ENCODE measurements at regions not wholly inside any gene's neighbourhood (a gene's known extent, or its start where the extent isn't known, plus 50 kb on each side); places are given as distances from the start of the nearest gene placed in this dataset.
"Not testable (repeated sequence)": the region's sequence is repeated elsewhere in the genome, so short reads cannot be mapped to it uniquely, and the experiment has no call there.

DNA sequence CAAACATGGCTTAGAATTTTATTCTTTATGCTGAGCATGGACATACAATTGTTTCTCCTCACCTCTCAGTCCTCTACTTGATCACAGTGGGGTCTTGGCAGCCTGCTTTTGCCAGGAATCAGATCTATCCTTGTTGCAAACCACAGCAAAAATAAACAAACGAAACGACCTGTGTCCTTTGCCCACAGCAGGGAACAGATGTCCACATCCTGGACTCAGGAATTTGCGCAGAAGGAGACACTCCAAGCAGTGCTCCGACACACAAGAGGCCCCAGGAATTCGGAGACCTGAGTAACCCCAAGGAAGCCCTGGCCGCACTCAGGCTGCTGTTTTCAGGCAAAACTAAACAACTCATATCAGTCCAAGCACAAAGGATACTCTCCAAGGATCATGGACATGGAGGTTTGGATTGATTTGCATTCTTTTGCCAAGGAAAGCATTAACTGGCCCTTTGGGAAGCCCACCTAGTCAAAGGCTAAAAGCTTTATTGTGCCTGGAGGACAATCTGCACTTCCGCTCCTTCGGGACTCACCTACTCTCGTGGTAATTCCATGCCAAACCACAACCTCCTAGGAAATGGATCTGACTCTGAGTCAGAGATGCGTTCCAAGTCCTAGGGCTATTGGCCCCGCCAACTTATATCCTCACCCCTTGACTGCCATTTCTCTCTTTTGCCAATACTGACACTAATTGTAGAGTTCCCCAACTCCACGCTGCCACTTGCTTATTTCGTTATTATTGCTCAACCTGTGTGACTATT is 271.1 kb upstream of the CDH11 start:
- DNase-seq, result no peak

- no peak for DNase-seq
Observed at GRCh38 chr16:65388592-65388991, 266.7 kb upstream of the CDH11 start.

DNA sequence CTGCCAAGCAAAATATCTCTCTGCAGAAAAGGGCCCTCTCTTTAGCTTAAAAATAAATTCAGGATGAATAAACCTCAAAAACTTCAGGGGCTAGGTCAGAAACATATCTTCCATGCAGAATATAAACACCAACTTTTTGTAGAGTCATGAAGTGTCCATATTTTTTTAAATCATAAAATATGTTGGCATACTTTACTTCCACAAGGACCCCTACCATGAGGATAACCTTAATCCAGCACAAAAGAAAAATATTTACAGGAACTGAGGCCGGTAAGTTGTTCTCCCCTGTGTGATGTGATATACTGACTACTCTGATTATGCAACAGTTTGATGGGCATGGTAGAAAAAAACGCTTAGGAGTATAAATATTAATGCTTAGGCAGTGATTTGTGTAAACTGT is 264.8 kb upstream of the CDH11 start:
- DNase-seq, result no peak

- no peak for DNase-seq
Observed at GRCh38 chr16:65384441-65384840, 262.6 kb upstream of the CDH11 start.

- DNase-seq, result no peak
Observed at GRCh38 chr16:65377195-65377594, 255.3 kb upstream of the CDH11 start.

- no peak for DNase-seq
Observed at GRCh38 chr16:65376601-65377000, 254.7 kb upstream of the CDH11 start.

DNA sequence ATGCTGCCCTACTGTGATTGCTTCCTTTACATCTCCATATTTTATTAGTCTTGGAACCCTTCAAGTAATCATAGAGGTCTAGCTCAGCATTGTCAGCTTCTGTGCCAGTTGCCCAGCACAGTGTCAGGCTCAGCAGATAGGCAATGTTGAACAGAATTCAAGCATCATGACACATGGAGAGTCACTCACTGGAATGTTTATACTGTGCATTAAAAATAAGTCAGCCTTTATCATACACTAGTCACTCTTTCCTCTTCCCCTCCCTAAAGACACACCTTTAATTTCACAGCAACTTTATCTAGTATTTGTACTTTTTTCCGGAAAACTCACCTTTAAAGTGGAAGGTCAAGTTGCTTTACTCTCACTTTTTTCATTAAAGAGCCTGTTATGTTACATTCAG is 253.8 kb upstream of the CDH11 start:
- no peak for DNase-seq

DNA sequence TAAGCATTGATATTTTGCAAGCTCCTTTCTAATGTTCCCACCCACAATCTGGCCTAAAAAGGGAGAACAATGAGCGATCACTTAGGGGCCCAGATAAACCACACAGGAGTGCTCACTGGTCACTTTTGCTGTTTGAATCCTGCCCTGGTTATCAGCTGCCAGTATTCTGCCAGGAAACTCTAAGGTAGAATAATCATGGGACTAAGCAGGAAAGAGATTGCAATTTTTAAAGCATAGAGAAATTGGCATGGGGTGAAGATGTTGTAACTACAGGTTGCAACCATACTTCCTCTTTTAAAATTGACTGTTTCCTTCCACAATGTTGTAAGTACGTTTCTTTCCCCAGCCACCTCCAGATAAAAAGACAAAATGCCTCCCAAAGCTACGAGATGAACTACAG is 251.2 kb upstream of the CDH11 start:
- no peak for DNase-seq

- DNase-seq, result no peak
Observed at GRCh38 chr16:65372171-65372570, 250.3 kb upstream of the CDH11 start.

DNA sequence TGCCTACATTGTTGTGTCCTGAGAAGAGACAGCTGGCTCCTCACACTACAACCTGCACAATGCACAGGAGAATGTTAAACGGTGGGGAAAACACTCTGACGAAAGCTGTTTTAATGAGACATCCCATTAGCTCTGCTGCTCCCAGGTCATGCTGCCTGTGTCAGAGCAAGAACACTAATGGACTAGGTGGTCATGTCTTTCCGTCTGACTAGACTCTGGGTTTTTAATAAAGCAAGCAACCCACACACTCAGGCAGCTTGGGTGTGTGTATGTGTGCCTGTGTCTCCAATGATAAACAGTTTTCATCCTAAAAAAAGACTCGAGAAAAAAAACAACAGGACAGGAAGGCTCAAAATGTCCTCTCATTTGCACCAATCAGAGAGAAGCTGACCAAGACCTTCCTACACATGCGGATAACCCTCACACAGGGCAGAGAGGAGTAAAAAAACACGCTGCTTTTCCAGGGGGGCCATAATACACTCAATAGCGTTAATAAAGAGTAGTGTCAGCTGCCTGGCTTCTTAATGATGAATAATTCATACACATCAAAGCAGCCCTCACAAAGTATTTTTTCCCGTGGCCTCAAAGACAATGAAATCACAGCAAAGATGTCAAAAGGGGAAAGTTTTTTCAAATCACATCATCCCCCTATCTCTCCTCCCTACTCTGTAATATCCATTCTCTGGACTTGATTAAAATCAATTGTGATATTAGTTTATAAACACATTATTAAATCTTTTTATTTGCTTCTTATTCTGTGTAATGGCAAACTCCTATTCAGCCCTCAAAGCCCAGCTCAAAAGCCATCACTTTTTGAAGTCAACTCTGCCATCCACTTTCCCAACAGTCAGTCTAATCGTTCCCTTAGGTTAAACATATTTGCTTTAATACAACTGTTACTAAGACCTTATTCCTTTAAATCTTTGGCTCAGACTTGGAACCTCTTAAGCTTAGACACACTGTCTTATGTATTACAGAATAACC is 244.2 kb upstream of the CDH11 start:
- no peak for DNase-seq

DNA sequence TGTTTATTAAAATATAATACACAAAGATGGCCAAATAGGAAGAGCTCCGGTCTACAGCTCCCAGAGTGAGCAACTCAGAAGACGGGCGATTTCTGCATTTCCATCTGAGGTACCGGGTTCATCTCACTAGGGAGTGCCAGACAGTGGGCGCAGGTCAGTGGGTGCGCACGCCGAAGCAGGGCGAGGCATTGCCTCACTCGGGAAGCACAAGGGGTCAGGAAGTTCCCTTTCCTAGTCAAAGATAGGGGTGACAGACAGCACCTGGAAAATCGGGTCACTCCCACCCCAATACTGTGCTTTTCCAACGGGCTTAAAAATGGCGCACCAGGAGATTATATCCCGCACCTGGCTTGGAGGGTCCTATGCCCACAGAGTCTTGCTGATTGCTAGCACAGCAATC is 234.9 kb upstream of the CDH11 start:
- not testable (repeated sequence) for DNase-seq

DNA sequence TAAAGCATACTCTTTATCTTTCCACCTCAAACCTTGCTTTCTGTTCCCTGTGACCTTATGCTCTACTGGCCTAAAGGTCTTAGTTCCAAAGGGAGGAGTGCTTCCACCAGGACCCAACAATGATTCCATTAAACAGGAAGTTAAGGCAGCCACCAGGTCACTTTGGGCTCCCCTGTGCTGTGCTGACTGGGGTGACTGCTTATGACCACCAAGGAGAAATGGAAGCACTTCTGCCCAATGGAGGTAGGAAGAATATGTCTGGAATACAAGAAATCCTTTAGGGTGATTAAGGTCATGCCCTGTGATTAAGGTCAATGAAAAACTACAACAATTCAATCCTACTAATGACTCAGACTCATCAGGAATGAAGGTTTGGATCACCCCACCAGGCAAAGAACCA is 233.8 kb upstream of the CDH11 start:
- DNase-seq, result no peak

- DNase-seq, result no peak
Observed at GRCh38 chr16:65353183-65353582, 231.3 kb upstream of the CDH11 start.

DNA sequence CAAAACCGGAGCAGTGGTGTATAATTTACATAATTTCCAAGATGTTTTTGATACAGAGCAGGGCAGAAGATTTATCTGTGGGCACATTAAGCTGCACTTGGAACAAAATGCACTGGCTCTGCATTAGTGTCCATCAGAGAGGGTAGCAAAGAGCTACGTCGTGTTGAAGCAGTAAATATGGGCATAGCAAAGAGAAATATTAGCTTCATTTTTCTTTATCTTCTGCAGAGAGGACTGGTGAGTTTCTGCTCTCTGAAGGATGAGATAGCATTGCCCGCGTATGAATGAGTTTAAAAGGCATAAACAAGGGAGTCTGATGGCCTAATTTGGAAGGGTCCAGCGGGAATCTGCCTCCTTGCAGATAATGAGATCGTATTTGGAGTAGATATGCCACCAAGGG is 227.8 kb upstream of the CDH11 start:
- DNase-seq, result no peak

- no peak for DNase-seq
Observed at GRCh38 chr16:65343556-65343955, 221.7 kb upstream of the CDH11 start.

GRCh38 chr16:65342231-65342866 is 220.5 kb upstream of the CDH11 start:
- DNase-seq, result no peak

GRCh38 chr16:65339062-65339461 is 217.2 kb upstream of the CDH11 start:
- no peak for DNase-seq

DNA sequence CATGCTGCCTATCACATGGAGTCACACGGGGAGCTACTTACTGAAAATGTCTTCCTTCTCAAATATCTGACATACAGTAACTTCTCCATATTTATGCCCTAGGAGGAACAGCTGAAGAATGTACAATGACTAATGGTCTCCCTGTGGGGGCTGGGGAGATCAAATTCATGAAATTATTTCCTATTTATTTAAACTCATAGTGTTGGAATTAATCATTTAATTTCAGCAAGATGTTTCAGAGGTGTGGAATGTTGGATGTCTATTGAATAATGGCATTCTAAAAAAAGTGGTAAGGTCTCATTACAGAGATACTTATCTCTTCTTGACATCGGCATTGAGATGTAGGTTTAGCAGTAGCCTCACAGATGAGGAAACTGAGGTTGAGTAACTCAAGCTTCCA is 214.3 kb upstream of the CDH11 start:
- DNase-seq, result no peak

GRCh38 chr16:65334081-65334480 is 212.2 kb upstream of the CDH11 start:
- no peak for DNase-seq

DNA sequence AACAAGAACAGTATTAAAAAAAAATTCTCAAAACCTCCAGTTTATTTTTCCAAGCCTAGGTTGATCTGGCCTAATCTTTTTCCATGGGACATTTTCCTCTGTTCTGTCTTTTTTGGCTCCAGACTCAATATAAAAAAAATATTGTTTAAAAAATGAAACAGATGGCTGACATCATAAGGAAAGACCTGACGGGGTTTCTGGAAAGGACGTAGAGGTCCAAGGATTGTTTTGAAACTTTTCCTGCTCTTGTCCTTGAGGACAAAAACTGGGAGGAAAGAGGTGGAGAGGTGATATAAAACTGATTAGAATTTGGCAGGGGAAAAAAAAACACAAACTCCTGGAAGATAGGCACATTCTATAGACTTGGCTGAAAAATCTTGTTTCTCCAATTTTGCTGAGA is 211.4 kb upstream of the CDH11 start:
- no peak for DNase-seq

GRCh38 chr16:65327346-65327745 is 205.5 kb upstream of the CDH11 start:
- no peak for DNase-seq

- DNase-seq, result no peak
Observed at GRCh38 chr16:65323655-65324237, 201.9 kb upstream of the CDH11 start.

DNA sequence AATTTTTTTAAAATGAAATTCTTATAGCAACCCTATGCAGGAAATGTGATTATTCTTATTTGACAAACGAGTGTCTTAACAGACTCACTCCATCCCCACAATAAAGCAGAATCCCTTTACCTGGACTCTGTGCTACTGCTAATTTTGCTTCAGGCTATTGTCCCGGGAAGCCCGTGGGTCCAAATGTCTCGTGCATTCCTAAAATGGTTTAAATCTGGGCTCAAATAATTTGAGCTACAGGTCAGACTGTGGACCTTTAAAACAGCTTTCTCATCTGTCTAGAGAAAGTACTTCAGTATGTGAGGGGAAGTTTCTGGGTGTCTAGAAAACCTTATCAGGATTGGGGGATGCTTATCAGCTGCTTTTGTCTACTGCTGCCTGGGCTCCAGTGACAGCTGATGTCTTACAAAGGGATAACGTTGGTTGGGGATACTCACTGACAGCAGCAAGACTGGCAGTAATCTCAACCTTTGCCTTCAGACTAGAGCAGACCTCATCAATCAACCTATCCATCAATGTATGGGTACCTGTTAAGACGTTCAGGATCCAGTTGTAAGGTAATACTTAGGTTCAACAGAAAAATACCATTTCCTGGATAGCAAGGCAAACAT is 197.9 kb upstream of the CDH11 start:
- DNase-seq, result no peak
